ENCODE measurements at regions not wholly inside any gene's neighbourhood (a gene's known extent, or its start where the extent isn't known, plus 50 kb on each side); places are given as distances from the start of the nearest gene placed in this dataset.

DNA sequence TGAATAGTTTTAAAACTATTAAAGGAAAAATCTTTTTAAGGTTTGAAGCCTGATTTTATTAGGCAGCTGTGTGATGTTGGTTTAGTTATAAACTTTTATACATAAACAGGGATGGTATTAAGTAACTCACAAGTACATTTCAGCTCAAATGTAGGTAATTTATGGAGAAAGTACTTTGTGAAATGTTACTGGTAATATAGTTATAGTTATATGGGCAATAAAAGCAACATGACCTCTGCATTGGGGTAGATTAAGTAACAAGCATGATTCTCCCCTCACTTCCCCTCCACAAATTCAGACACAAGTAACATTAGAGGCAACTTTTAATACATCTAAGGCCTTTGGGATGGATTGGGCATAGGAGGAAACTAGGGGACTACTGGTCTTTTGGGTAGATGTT is 154.3 kb upstream of the ID4 start:
- H3K79me1 ChIP-seq (ENCODE audit: low read depth, low read length) = no peaks in the 10 kb centered on the region
- peaks cover 0 to 7% (median 0%) of the 10 kb centered on the region in 4 experiments; a peak in 1 of 7 replicates for H3K4me1 ChIP-seq (replicated peaks in 1 of 4; ENCODE audit: control insufficient read depth in 3 of 4, insufficient read depth in 4 of 4, low read length in 3 of 4)
- H4K20me1 ChIP-seq (replicated peaks in 1 of 2; ENCODE audit: control insufficient read depth in 1 of 2, insufficient read depth in 2 of 2, low read length in 2 of 2) = no peaks in the 10 kb centered on the region
- no peak overlapping the region for H3K27ac ChIP-seq (ENCODE audit: low read depth, low read length)
- ChIA-PET CTCF (ENCODE audit: partially characterized antibody) (interaction anchor here (0.5 to 0.9 kb wide), 3 partner anchors 8 to 26 kb away, joined by 3 read pairs; no protein-coding TSS in a partner anchor), POLR2A (ENCODE audit: partially characterized antibody) (interaction anchor here (1.2 kb wide), 1 partner anchor 155 kb away, joined by 4 read pairs; the partner anchor contains the start of gene ID4)
- H4K8ac ChIP-seq (ENCODE audit: extremely low read depth, insufficient read depth, low read length) = no peak overlapping the region
- no peaks in the 10 kb centered on the region for H3K9me3 ChIP-seq (ENCODE audit: insufficient read depth in 2 of 2, low read depth in 1 of 2, low read length in 1 of 2)
- no peak overlapping the region for H2BK15ac ChIP-seq (ENCODE audit: low read length)
- no peak overlapping the region for H3K4me3 ChIP-seq (ENCODE audit: extremely low read depth in 1 of 4, insufficient read depth in 2 of 4, low read depth in 3 of 4, low read length in 4 of 4)
- H2AFZ ChIP-seq (ENCODE audit: low read length) = no peak overlapping the region
- H3K14ac ChIP-seq (ENCODE audit: insufficient read length) = no peak overlapping the region
- no peak overlapping the region for H2BK20ac ChIP-seq (ENCODE audit: low read length)
- no peak overlapping the region for H3K4ac ChIP-seq (replicated peaks; ENCODE audit: insufficient read length, low read depth, low read length)
- H3K79me2 ChIP-seq (ENCODE audit: control insufficient read depth in 1 of 2, insufficient read depth in 2 of 2, low read length in 2 of 2) = no peaks in the 10 kb centered on the region
- H3K9ac ChIP-seq (replicated peaks in 1 of 4; ENCODE audit: extremely low read depth in 1 of 4, low read depth in 3 of 4, low read length in 3 of 4) = no peak overlapping the region
- FAIRE-seq (no peak), DNase-seq (ENCODE audit: low read depth in 1 of 2, low spot score in 2 of 2) (no peak)
- H4K5ac ChIP-seq (ENCODE audit: insufficient read length, low read depth, low read length) = no peak overlapping the region
- H3K36me3 ChIP-seq (ENCODE audit: control insufficient read depth in 2 of 4, insufficient read depth in 4 of 4, low read length in 3 of 4) = no peaks in the 10 kb centered on the region; a peak in 1 of 8 replicates
- H3K23ac ChIP-seq (ENCODE audit: insufficient read length) = no peak overlapping the region
- no peak overlapping the region for H3K18ac ChIP-seq (ENCODE audit: extremely low read depth, low read length)
- H3K4me2 ChIP-seq (ENCODE audit: insufficient read depth in 1 of 2, low read depth in 2 of 2, low read length in 2 of 2) = no peak overlapping the region
- H2BK120ac ChIP-seq (replicated peaks; ENCODE audit: low read depth, low read length) = no peak overlapping the region
- H2BK5ac ChIP-seq (ENCODE audit: low read depth, low read length) = no peak overlapping the region
- H2BK12ac ChIP-seq (ENCODE audit: low read depth, low read length) = no peak overlapping the region
- H4K91ac ChIP-seq (replicated peaks; ENCODE audit: insufficient read length, low read length) = no peak overlapping the region
- H3K56ac ChIP-seq (replicated peaks; ENCODE audit: insufficient read length, low read depth, low read length) = no peak overlapping the region
- no peak overlapping the region for H2AK5ac ChIP-seq (ENCODE audit: low read depth, low read length)
- H3K23me2 ChIP-seq (ENCODE audit: low read depth, low read length) = no peaks in the 10 kb centered on the region; the same call in 1 of the 2 replicates
- no peaks in the 10 kb centered on the region for H3K27me3 ChIP-seq (replicated peaks in 1 of 4; ENCODE audit: control insufficient read depth in 3 of 4, extremely low read depth in 1 of 4, insufficient read depth in 3 of 4, low read length in 3 of 4)
- TF ChIP-seq, protein P1, sequence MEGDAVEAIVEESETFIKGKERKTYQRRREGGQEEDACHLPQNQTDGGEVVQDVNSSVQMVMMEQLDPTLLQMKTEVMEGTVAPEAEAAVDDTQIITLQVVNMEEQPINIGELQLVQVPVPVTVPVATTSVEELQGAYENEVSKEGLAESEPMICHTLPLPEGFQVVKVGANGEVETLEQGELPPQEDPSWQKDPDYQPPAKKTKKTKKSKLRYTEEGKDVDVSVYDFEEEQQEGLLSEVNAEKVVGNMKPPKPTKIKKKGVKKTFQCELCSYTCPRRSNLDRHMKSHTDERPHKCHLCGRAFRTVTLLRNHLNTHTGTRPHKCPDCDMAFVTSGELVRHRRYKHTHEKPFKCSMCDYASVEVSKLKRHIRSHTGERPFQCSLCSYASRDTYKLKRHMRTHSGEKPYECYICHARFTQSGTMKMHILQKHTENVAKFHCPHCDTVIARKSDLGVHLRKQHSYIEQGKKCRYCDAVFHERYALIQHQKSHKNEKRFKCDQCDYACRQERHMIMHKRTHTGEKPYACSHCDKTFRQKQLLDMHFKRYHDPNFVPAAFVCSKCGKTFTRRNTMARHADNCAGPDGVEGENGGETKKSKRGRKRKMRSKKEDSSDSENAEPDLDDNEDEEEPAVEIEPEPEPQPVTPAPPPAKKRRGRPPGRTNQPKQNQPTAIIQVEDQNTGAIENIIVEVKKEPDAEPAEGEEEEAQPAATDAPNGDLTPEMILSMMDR (IDR thresholded peaks at IDR 0.05; ENCODE audit: control extremely low read depth in 1 of 3, insufficient read depth in 1 of 3, low read depth in 1 of 3, low read length in 3 of 3) = no peak

Measured in H1 (cell line).